ENCODE measurements at regions not wholly inside any gene's neighbourhood (a gene's known extent, or its start where the extent isn't known, plus 50 kb on each side); places are given as distances from the start of the nearest gene placed in this dataset.

DNA sequence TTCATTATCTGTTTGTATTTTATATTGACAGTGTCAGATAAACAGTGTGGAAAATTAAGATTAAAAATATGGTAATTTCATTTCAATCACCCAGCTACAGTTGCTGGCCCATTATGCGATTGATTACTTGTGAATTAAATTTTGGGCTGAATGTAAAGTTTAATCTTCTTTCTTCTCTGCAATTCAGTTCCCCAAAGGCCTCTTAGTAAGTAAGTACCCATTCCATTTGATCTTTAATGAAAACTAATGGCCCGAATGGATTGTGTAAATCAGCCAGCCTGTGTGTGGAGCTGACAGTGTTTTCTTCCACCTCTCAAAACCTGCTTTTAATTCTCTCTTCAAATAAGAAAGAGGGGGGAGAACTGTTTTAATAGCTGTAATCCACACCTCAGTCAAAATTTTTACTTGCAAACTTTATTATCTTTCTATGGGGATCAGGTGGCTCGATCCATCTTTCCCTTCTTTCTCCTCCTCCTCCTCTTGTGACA lies 307.1 kb downstream of the IL20RB start:
- no peak for DNase-seq
- peaks cover 9% of the 10 kb centered on the region in 2 donors for H3K27me3 Mint-ChIP-seq
- Histone ChIP-seq H3K4me3 (ENCODE audit: control insufficient read depth in 1 of 2, extremely low read depth in 1 of 2, low read length in 1 of 2) (no peak overlapping the region), H3K9me3 (no peaks in the 10 kb centered on the region), H3K4me1 (ENCODE audit: control insufficient read depth in 1 of 2, extremely low read depth in 1 of 2, insufficient read depth in 2 of 2, low read length in 2 of 2) (no peaks in the 10 kb centered on the region), H3K27ac (ENCODE audit: low read length) (no peak overlapping the region), H3K27me3 (replicated peaks in 1 of 2; ENCODE audit: control insufficient read depth in 2 of 2, extremely low read depth in 1 of 2, insufficient read depth in 2 of 2, low read length in 1 of 2) (peaks cover 0 to 3% of the 10 kb centered on the region in 2 experiments), H3K36me3 (ENCODE audit: control insufficient read depth in 2 of 2, extremely low read depth in 1 of 2, insufficient read depth in 1 of 2, low read length in 1 of 2) (no peaks in the 10 kb centered on the region)
- POLR2A ChIA-PET: no interaction called here
- H3K27ac Mint-ChIP-seq: no peak overlapping the region
- WGBS (ENCODE audit: insufficient coverage): no CpG with 5 or more reads among the region's 3 CpGs
- H3K4me3 Mint-ChIP-seq: no peak overlapping the region
- no peaks in the 10 kb centered on the region for H3K4me1 Mint-ChIP-seq
- no peak for ATAC-seq (replicated peaks in 1 of 4)
- CTCF ChIA-PET: no interaction called here
- no peaks in the 10 kb centered on the region for H3K36me3 Mint-ChIP-seq
- no peaks in the 10 kb centered on the region for H3K9me3 Mint-ChIP-seq

DNA sequence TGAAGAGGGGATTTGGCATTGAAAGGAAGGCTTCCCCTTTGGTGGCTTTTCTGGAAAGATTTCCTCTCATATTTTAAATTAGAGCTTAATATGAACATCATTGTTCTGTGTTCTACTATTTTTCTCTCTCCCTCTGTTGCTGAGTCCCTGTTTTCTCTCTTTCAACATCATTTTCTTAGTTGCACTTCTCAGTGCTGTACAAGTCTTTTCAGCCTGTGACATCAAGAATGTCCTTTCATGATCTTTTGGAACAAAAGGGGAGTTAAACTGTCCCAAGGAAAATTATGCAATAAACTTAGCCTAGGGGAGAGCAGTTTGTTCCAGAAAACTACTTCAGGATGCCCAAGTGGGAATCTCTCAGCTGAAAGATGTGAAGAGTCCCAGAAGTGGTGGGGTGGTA lies 325.1 kb downstream of the IL20RB start:
- no peak overlapping the region for H3K27ac Mint-ChIP-seq
- Histone ChIP-seq H3K27me3 (replicated peaks in 1 of 2; ENCODE audit: control insufficient read depth in 2 of 2, extremely low read depth in 1 of 2, insufficient read depth in 2 of 2, low read length in 1 of 2) (no peaks in the 10 kb centered on the region), H3K36me3 (ENCODE audit: control insufficient read depth in 2 of 2, extremely low read depth in 1 of 2, insufficient read depth in 1 of 2, low read length in 1 of 2) (no peaks in the 10 kb centered on the region), H3K4me1 (ENCODE audit: control insufficient read depth in 1 of 2, extremely low read depth in 1 of 2, insufficient read depth in 2 of 2, low read length in 2 of 2) (no peaks in the 10 kb centered on the region), H3K9me3 (no peaks in the 10 kb centered on the region), H3K27ac (ENCODE audit: low read length) (no peak overlapping the region), H3K4me3 (ENCODE audit: control insufficient read depth in 1 of 2, extremely low read depth in 1 of 2, low read length in 1 of 2) (no peak overlapping the region)
- H3K36me3 Mint-ChIP-seq: no peaks in the 10 kb centered on the region
- POLR2A ChIA-PET: no interaction called here
- no peak overlapping the region for H3K4me3 Mint-ChIP-seq
- H3K4me1 Mint-ChIP-seq: no peaks in the 10 kb centered on the region
- DNase-seq: no peak
- no peak for ATAC-seq (replicated peaks in 1 of 4)
- CTCF ChIA-PET: no interaction called here
- H3K27me3 Mint-ChIP-seq: peaks cover 2 to 9% of the 10 kb centered on the region in 2 donors
- H3K9me3 Mint-ChIP-seq: peaks cover 4 to 10% (median 5%) of the 10 kb centered on the region in 3 donors

DNA sequence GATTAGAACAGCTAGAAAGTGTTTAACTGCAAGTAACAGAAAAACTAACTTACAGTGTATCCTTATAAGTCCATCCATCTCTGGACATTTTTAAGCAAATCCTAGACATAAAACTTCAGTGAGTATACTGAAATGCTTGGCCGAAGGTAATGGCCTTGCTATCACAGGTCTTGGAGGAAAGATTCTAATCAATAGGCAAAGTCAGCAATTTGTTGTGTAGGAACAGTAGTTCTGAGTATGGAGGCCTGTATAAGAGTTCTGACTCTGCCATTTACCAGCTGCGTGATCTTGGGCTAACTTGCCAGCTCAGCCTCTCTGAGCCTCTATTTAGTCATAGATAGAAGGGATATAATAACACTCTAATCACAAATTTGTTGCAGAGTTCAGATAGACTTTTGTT lies 328.1 kb downstream of the IL20RB start:
- no peaks in the 10 kb centered on the region for H3K4me1 Mint-ChIP-seq
- DNase-seq (no peak), ATAC-seq (replicated peaks in 1 of 4) (no peak)
- no peaks in the 10 kb centered on the region for H3K27me3 ChIP-seq (replicated peaks in 1 of 2; ENCODE audit: control insufficient read depth in 2 of 2, extremely low read depth in 1 of 2, insufficient read depth in 2 of 2, low read length in 1 of 2)
- ChIA-PET POLR2A (no interaction called here), CTCF (no interaction called here)
- H3K27me3 Mint-ChIP-seq: peaks cover 3 to 6% of the 10 kb centered on the region in 2 donors
- peaks cover 0 to 5% (median 4%) of the 10 kb centered on the region in 3 donors for H3K9me3 Mint-ChIP-seq
- no peaks in the 10 kb centered on the region for H3K36me3 ChIP-seq (ENCODE audit: control insufficient read depth in 2 of 2, extremely low read depth in 1 of 2, insufficient read depth in 1 of 2, low read length in 1 of 2)
- no peak overlapping the region for H3K27ac ChIP-seq (ENCODE audit: low read length)
- no peaks in the 10 kb centered on the region for H3K4me1 ChIP-seq (ENCODE audit: control insufficient read depth in 1 of 2, extremely low read depth in 1 of 2, insufficient read depth in 2 of 2, low read length in 2 of 2)
- H3K27ac Mint-ChIP-seq: no peak overlapping the region
- no peak overlapping the region for H3K4me3 ChIP-seq (ENCODE audit: control insufficient read depth in 1 of 2, extremely low read depth in 1 of 2, low read length in 1 of 2)
- WGBS (ENCODE audit: insufficient coverage): 67% methylated on average over 1 of the region's 2 CpGs
- H3K36me3 Mint-ChIP-seq: no peaks in the 10 kb centered on the region
- no peaks in the 10 kb centered on the region for H3K9me3 ChIP-seq
- no peak overlapping the region for H3K4me3 Mint-ChIP-seq

DNA sequence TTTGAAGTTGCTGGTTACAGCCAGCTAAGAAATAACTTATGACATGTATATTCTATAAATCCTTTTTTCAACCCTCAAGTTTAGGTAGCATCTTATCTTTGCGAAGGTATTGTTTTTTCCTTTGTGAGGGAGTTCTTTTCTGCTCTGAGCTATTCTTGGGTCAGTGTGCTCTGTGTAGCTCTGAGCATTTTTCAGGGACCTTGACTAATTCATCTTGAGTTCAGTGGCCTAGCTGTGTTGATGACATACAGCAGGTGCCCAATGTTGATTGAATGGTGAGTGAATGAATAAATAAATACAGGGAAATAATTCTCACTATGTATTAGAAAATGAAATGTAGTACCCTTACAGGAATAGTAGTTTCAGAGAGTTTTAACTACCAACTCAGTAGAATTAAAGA lies 335.3 kb downstream of the IL20RB start:
- no peaks in the 10 kb centered on the region for H3K36me3 ChIP-seq (ENCODE audit: control insufficient read depth in 2 of 2, extremely low read depth in 1 of 2, insufficient read depth in 1 of 2, low read length in 1 of 2)
- no CpG with 5 or more reads among the region's 1 CpG for WGBS (ENCODE audit: insufficient coverage)
- CTCF ChIA-PET: interaction anchor here in 1 of 2 donors (0.5 kb wide), 1 partner anchor 187 kb away, joined by 3 read pairs; no protein-coding TSS in a partner anchor
- Mint-ChIP-seq H3K27me3 (peaks cover 6% of the 10 kb centered on the region in 2 donors), H3K9me3 (no peaks in the 10 kb centered on the region), H3K4me1 (no peaks in the 10 kb centered on the region), H3K36me3 (no peaks in the 10 kb centered on the region), H3K4me3 (no peak overlapping the region), H3K27ac (no peak overlapping the region)
- no peaks in the 10 kb centered on the region for H3K4me1 ChIP-seq (ENCODE audit: control insufficient read depth in 1 of 2, extremely low read depth in 1 of 2, insufficient read depth in 2 of 2, low read length in 2 of 2)
- H3K27ac ChIP-seq (ENCODE audit: low read length): no peak overlapping the region
- no peak for DNase-seq
- H3K27me3 ChIP-seq (replicated peaks in 1 of 2; ENCODE audit: control insufficient read depth in 2 of 2, extremely low read depth in 1 of 2, insufficient read depth in 2 of 2, low read length in 1 of 2): peaks cover 0 to 2% of the 10 kb centered on the region in 2 experiments
- no peak overlapping the region for H3K4me3 ChIP-seq (ENCODE audit: control insufficient read depth in 1 of 2, extremely low read depth in 1 of 2, low read length in 1 of 2)
- POLR2A ChIA-PET: no interaction called here
- no peak for ATAC-seq (replicated peaks in 1 of 4)
- no peaks in the 10 kb centered on the region for H3K9me3 ChIP-seq

DNA sequence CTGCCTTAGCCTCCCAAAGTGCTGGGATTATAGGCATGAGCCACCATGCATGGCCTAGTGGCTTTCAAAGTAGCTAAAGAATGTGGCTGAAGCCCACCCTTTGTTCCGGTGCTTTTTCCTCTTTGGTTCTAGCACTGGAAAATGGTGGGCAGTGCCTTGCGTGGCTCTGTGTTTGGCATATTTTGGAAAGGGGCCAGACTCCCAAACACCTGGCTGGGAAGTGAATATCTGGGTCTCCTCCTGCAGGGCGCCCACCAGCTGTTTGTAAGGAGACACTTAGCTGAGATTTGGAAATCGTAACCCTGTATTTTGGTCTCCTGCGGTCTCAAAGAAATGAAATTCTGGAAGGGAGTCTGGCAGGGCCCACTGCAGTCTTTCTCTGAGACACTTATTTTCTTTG lies 336.4 kb downstream of the IL20RB start:
- H3K36me3 Mint-ChIP-seq: no peaks in the 10 kb centered on the region
- no peaks in the 10 kb centered on the region for H3K4me1 ChIP-seq (ENCODE audit: control insufficient read depth in 1 of 2, extremely low read depth in 1 of 2, insufficient read depth in 2 of 2, low read length in 2 of 2)
- ChIA-PET CTCF (no interaction called here), POLR2A (no interaction called here)
- no peak for DNase-seq
- no peak overlapping the region for H3K27ac Mint-ChIP-seq
- no peaks in the 10 kb centered on the region for H3K9me3 Mint-ChIP-seq
- ATAC-seq (replicated peaks in 1 of 4): no peak
- H3K36me3 ChIP-seq (ENCODE audit: control insufficient read depth in 2 of 2, extremely low read depth in 1 of 2, insufficient read depth in 1 of 2, low read length in 1 of 2): no peaks in the 10 kb centered on the region
- H3K4me3 ChIP-seq (ENCODE audit: control insufficient read depth in 1 of 2, extremely low read depth in 1 of 2, low read length in 1 of 2): no peak overlapping the region
- 60% methylated on average over 2 of the region's 5 CpGs for WGBS (ENCODE audit: insufficient coverage)
- peaks cover 6% of the 10 kb centered on the region in 2 donors for H3K27me3 Mint-ChIP-seq
- H3K4me3 Mint-ChIP-seq: no peak overlapping the region
- no peaks in the 10 kb centered on the region for H3K4me1 Mint-ChIP-seq
- H3K27me3 ChIP-seq (replicated peaks in 1 of 2; ENCODE audit: control insufficient read depth in 2 of 2, extremely low read depth in 1 of 2, insufficient read depth in 2 of 2, low read length in 1 of 2): peaks cover 0 to 2% of the 10 kb centered on the region in 2 experiments
- H3K27ac ChIP-seq (ENCODE audit: low read length): no peak overlapping the region
- H3K9me3 ChIP-seq: no peaks in the 10 kb centered on the region

DNA sequence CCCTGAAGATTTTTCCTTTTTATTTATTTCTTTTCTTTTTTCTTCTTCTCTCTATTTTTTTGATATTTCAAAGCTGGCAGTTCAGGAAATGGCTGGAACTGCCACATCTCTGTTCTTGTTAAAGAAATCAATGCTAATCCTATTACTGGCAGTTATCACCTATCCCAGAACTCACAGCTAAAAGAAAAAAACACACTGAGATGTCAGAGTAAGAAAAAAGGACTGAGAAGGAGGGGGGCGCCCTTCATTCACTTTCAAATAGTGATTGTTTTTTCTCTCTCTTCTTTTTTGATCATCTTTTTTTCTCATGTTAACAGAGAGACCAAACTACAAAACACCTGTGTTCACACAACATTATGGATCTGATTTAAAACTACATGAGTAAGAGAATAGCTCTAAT lies 337.1 kb downstream of the IL20RB start:
- Histone ChIP-seq H3K36me3 (ENCODE audit: control insufficient read depth in 2 of 2, extremely low read depth in 1 of 2, insufficient read depth in 1 of 2, low read length in 1 of 2) (no peaks in the 10 kb centered on the region), H3K27ac (ENCODE audit: low read length) (no peak overlapping the region), H3K9me3 (no peaks in the 10 kb centered on the region), H3K4me3 (ENCODE audit: control insufficient read depth in 1 of 2, extremely low read depth in 1 of 2, low read length in 1 of 2) (no peak overlapping the region), H3K27me3 (replicated peaks in 1 of 2; ENCODE audit: control insufficient read depth in 2 of 2, extremely low read depth in 1 of 2, insufficient read depth in 2 of 2, low read length in 1 of 2) (peaks cover 0 to 2% of the 10 kb centered on the region in 2 experiments), H3K4me1 (ENCODE audit: control insufficient read depth in 1 of 2, extremely low read depth in 1 of 2, insufficient read depth in 2 of 2, low read length in 2 of 2) (no peaks in the 10 kb centered on the region)
- ATAC-seq (replicated peaks in 1 of 4) (no peak), DNase-seq (no peak)
- H3K9me3 Mint-ChIP-seq: no peaks in the 10 kb centered on the region
- WGBS (ENCODE audit: insufficient coverage): no CpG with 5 or more reads among the region's 1 CpG
- CTCF ChIA-PET: no interaction called here
- no peak overlapping the region for H3K27ac Mint-ChIP-seq
- POLR2A ChIA-PET: no interaction called here
- no peaks in the 10 kb centered on the region for H3K4me1 Mint-ChIP-seq
- peaks cover 6% of the 10 kb centered on the region in 2 donors for H3K27me3 Mint-ChIP-seq
- H3K36me3 Mint-ChIP-seq: no peaks in the 10 kb centered on the region
- no peak overlapping the region for H3K4me3 Mint-ChIP-seq

DNA sequence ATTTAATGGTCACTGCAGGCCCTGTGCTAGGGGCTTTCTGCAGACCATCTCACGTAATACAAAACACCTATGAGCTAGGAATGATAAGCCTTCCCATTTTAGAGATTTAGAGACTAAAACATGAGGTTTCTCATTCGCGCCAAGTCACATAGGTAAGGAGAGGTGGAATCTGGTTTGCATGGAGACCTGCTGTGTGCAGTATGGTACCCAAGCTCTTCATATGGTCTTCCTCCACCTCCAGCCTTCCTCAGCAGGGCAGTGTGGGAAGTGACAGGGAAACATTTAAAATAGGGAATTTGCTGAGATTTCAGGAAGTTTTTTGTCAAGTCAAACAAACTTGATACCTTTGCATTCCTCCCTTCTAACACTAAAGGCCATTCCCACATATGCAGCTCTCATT lies 337.6 kb downstream of the IL20RB start:
- ChIA-PET POLR2A (no interaction called here), CTCF (no interaction called here)
- no peak for ATAC-seq (replicated peaks in 1 of 4)
- Histone ChIP-seq H3K4me1 (ENCODE audit: control insufficient read depth in 1 of 2, extremely low read depth in 1 of 2, insufficient read depth in 2 of 2, low read length in 2 of 2) (no peaks in the 10 kb centered on the region), H3K4me3 (ENCODE audit: control insufficient read depth in 1 of 2, extremely low read depth in 1 of 2, low read length in 1 of 2) (no peak overlapping the region), H3K27ac (ENCODE audit: low read length) (no peak overlapping the region), H3K27me3 (replicated peaks in 1 of 2; ENCODE audit: control insufficient read depth in 2 of 2, extremely low read depth in 1 of 2, insufficient read depth in 2 of 2, low read length in 1 of 2) (peaks cover 0 to 2% of the 10 kb centered on the region in 2 experiments), H3K9me3 (no peaks in the 10 kb centered on the region), H3K36me3 (ENCODE audit: control insufficient read depth in 2 of 2, extremely low read depth in 1 of 2, insufficient read depth in 1 of 2, low read length in 1 of 2) (no peaks in the 10 kb centered on the region)
- Mint-ChIP-seq H3K4me1 (no peaks in the 10 kb centered on the region), H3K4me3 (no peak overlapping the region), H3K36me3 (no peaks in the 10 kb centered on the region), H3K27me3 (peaks cover 6% of the 10 kb centered on the region in 2 donors), H3K27ac (no peak overlapping the region), H3K9me3 (no peaks in the 10 kb centered on the region)
- no peak for DNase-seq
- WGBS (ENCODE audit: insufficient coverage): no CpG with 5 or more reads among the region's 3 CpGs
